CD4-positive, alpha-beta T cell (primary cell): ENCODE measurements at regions not wholly inside any gene's neighbourhood (a gene's known extent, or its start where the extent isn't known, plus 50 kb on each side); places are given as distances from the start of the nearest gene placed in this dataset.

Source experiments
- ATAC-seq: fragments of 200-7000 bp; cut with Tn5 transposase; one replicate; pipeline ENCODE4 v1.10.0; 2022; ENCODE audit warnings: mild to moderate bottlenecking; ENCODE audit not compliant: poor library complexity
- CTCF ChIA-PET: fragments of 350-600 bp; sonication (Branson Sonifier 250); formaldehyde crosslinking; loops from one replicate; lab custom pipeline; 2021; ENCODE audit warnings: antibody characterized with exemption, inconsistent platforms; lab: Charles Lee
- POLR2A ChIA-PET: fragments of 350-600 bp; sonication (Branson Sonifier 250); formaldehyde crosslinking; loops from one replicate; lab custom pipeline; 2021; ENCODE audit warnings: antibody characterized with exemption, inconsistent platforms; lab: Charles Lee
- DNase-seq, 14 experiments: peaks; one replicate each; pipeline ENCODE4 v3.0.0-alpha.2; 2013 to 2020; ENCODE audit warnings: mixed read lengths in 2 of 14
- H3K27ac ChIP-seq, 2 donors: one replicate each; pipeline versions ENCODE4 v1.5.1 to v1.7.0; 2013; ENCODE audit warnings: low read length in 2 of 2, low read depth in 1 of 2, mild to moderate bottlenecking in 1 of 2
- H3K27me3 ChIP-seq, 2 experiments: 1 replicate in 1 of 2; 2 replicates in 1 of 2; pipeline versions ENCODE4 v1.6.1 to v1.7.0; 2013; ENCODE audit warnings: low read length in 2 of 2, control low read depth in 1 of 2, mild to moderate bottlenecking in 1 of 2, moderate library complexity in 1 of 2; ENCODE audit not compliant: insufficient read depth in 2 of 2, control insufficient read depth in 1 of 2
- H3K36me3 ChIP-seq: one replicate; pipeline ENCODE4 v1.6.1; 2013; ENCODE audit warnings: low read length, control low read depth; ENCODE audit not compliant: insufficient read depth
- H3K4me1 ChIP-seq: one replicate; pipeline ENCODE4 v1.6.1; 2013; ENCODE audit warnings: low read length, control low read depth; ENCODE audit not compliant: insufficient read depth
- H3K4me3 ChIP-seq: one replicate; pipeline ENCODE4 v1.5.1; 2013; ENCODE audit warnings: mild to moderate bottlenecking, low read length, moderate library complexity
- H3K9me3 ChIP-seq, 2 experiments: 1 replicate in 1 of 2; 2 replicates in 1 of 2; pipeline versions ENCODE4 v1.6.1 to v1.7.0; 2013; ENCODE audit warnings: low read length in 2 of 2, mild to moderate bottlenecking in 2 of 2, control low read depth in 1 of 2, moderate library complexity in 1 of 2; ENCODE audit not compliant: control insufficient read depth in 1 of 2, insufficient read depth in 1 of 2
- H3K27ac Mint-ChIP-seq: one replicate; pipeline ENCODE4 v1.8.0; 2020; ENCODE audit warnings: mixed read lengths
- H3K27me3 Mint-ChIP-seq: one replicate; pipeline ENCODE4 v1.8.0; 2021; ENCODE audit warnings: mixed read lengths
- H3K36me3 Mint-ChIP-seq: one replicate; pipeline ENCODE4 v1.8.0; 2021; ENCODE audit warnings: low read depth, mixed read lengths
- H3K4me1 Mint-ChIP-seq: one replicate; pipeline ENCODE4 v1.8.0; 2021; ENCODE audit warnings: low read depth, mixed read lengths
- H3K4me3 Mint-ChIP-seq: one replicate; pipeline ENCODE4 v1.8.0; 2020; ENCODE audit warnings: mild to moderate bottlenecking, mixed read lengths
- H3K9me3 Mint-ChIP-seq: one replicate; pipeline ENCODE4 v1.8.0; 2020; ENCODE audit warnings: mixed read lengths
- CTCF ChIP-seq: fragments of 200-600 bp; IDR thresholded peaks from one replicate; pipeline ENCODE4 v1.8.0; 2022; ENCODE audit warnings: antibody characterized with exemption, mild to moderate bottlenecking
- intact Hi-C, 2 experiments: fragments of 100-400 bp; cut with DNase I in 1 of 2; cut with micrococcal nuclease in 1 of 2; formaldehyde crosslinking; loops; one replicate each; pipeline versions ENCODE4 v1.15.1 to v1.9.0; 2023 to 2025; cut with DNase I, micrococcal nuclease

- CTCF ChIA-PET, result no interaction called here
- intact Hi-C loops, result no loop called here
- H3K27me3 ChIP-seq, result no peaks in the 10 kb centered on the region
- Mint-ChIP-seq H3K4me1 (peaks cover 13% of the 10 kb centered on the region), H3K4me3 (no peak overlapping the region), H3K36me3 (no peaks in the 10 kb centered on the region), H3K27ac (no peak overlapping the region), H3K27me3 (peaks cover 7% of the 10 kb centered on the region), H3K9me3 (no peaks in the 10 kb centered on the region)
- no peak overlapping the region for H3K27ac ChIP-seq
- ATAC-seq, result no peak
- H3K9me3 ChIP-seq, result no peaks in the 10 kb centered on the region
- no peaks in the 10 kb centered on the region for H3K36me3 ChIP-seq
- TF ChIP-seq CTCF, result no peak
- POLR2A ChIA-PET, result no interaction called here
- H3K4me1 ChIP-seq, result peaks cover 5% of the 10 kb centered on the region
- DNase-seq, result no peak
- H3K4me3 ChIP-seq, result no peak overlapping the region
Measured at GRCh38 chr2:215745331-215745730, 268.0 kb downstream of the MREG start.

GRCh38 chr2:215744514-215744913 lies 268.8 kb downstream of the MREG start:
- Histone ChIP-seq H3K4me3 (no peak overlapping the region), H3K4me1 (no peaks in the 10 kb centered on the region), H3K27ac (no peak overlapping the region), H3K27me3 (no peaks in the 10 kb centered on the region), H3K9me3 (no peaks in the 10 kb centered on the region), H3K36me3 (no peaks in the 10 kb centered on the region)
- no peak for TF ChIP-seq CTCF
- Mint-ChIP-seq H3K4me3 (no peak overlapping the region), H3K9me3 (no peaks in the 10 kb centered on the region), H3K27me3 (peaks cover 5% of the 10 kb centered on the region), H3K36me3 (no peaks in the 10 kb centered on the region), H3K4me1 (peaks cover 5% of the 10 kb centered on the region), H3K27ac (no peak overlapping the region)
- ChIA-PET CTCF (no interaction called here), POLR2A (no interaction called here)
- ATAC-seq (no peak), DNase-seq (no peak)
- intact Hi-C loops, result no loop called here

GRCh38 chr2:215743066-215743465 lies 270.3 kb downstream of the MREG start:
- Mint-ChIP-seq H3K27me3 (peaks cover 5% of the 10 kb centered on the region), H3K4me1 (no peaks in the 10 kb centered on the region), H3K36me3 (no peaks in the 10 kb centered on the region), H3K9me3 (no peaks in the 10 kb centered on the region), H3K4me3 (no peak overlapping the region), H3K27ac (no peak overlapping the region)
- intact Hi-C loops, result no loop called here
- Histone ChIP-seq H3K4me3 (no peak overlapping the region), H3K36me3 (no peaks in the 10 kb centered on the region), H3K4me1 (no peaks in the 10 kb centered on the region), H3K27ac (no peak overlapping the region), H3K9me3 (no peaks in the 10 kb centered on the region), H3K27me3 (no peaks in the 10 kb centered on the region)
- TF ChIP-seq CTCF, result no peak
- DNase-seq (no peak), ATAC-seq (no peak)
- ChIA-PET POLR2A (no interaction called here), CTCF (no interaction called here)
